ENCODE measurements at regions not wholly inside any gene's neighbourhood (a gene's known extent, or its start where the extent isn't known, plus 50 kb on each side); places are given as distances from the start of the nearest gene placed in this dataset.

- Histone ChIP-seq H3K4me3 (ENCODE audit: low read depth, low read length) (no peak overlapping the region), H3K9me3 (ENCODE audit: control insufficient read depth, insufficient read depth, low read length) (no peaks in the 10 kb centered on the region), H3K27me3 (ENCODE audit: control insufficient read depth, insufficient read depth, low read length) (no peaks in the 10 kb centered on the region), H3K36me3 (ENCODE audit: control insufficient read depth, insufficient read depth, low read length) (no peaks in the 10 kb centered on the region), H3K4me1 (ENCODE audit: control insufficient read depth, insufficient read depth, low read length) (no peaks in the 10 kb centered on the region), H3K9ac (ENCODE audit: low read depth, low read length) (no peak overlapping the region)
Observed at GRCh38 chr2:226272435-226272834, 527.2 kb downstream of the IRS1 start.

DNA sequence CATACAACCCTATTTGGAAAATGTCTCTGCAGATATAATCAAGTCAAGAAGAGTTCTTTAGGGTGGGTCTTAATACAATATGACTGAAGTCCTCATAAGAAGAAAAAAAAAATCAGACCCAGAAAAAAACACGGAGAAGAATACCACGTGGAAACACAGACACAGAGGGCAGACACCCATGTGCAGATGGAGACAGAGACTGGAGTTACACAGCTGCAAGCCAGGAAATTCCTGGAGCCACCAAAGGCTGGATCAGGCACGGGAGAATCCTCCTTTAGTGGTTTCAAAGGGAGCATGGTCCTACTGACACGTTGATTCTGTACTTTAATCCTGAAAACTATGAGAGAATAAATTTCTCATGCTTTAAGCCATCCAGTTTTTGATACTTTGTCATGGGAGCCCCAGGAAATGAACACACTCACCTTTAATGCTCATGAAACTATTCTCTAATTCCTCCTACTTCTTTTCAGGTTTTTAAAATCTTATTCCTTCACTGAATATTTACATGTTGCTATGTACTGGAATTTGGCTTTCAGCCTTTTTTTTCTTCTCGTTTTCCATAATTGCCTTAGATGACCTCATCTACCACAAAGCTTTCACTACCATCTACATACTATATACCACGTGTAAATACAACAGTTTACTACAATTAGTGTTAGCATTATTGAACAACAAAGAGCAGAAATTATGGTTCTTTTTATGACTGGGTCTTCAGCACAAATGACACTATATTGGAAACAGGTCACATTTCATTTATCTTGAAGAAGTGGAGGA, 529.1 kb downstream of the IRS1 start:
- Histone ChIP-seq H3K27me3 (ENCODE audit: control insufficient read depth, insufficient read depth, low read length) (no peaks in the 10 kb centered on the region), H3K9me3 (ENCODE audit: control insufficient read depth, insufficient read depth, low read length) (no peaks in the 10 kb centered on the region), H3K4me1 (ENCODE audit: control insufficient read depth, insufficient read depth, low read length) (no peaks in the 10 kb centered on the region), H3K9ac (ENCODE audit: low read depth, low read length) (no peak overlapping the region), H3K4me3 (ENCODE audit: low read depth, low read length) (no peak overlapping the region), H3K36me3 (ENCODE audit: control insufficient read depth, insufficient read depth, low read length) (no peaks in the 10 kb centered on the region)

DNA sequence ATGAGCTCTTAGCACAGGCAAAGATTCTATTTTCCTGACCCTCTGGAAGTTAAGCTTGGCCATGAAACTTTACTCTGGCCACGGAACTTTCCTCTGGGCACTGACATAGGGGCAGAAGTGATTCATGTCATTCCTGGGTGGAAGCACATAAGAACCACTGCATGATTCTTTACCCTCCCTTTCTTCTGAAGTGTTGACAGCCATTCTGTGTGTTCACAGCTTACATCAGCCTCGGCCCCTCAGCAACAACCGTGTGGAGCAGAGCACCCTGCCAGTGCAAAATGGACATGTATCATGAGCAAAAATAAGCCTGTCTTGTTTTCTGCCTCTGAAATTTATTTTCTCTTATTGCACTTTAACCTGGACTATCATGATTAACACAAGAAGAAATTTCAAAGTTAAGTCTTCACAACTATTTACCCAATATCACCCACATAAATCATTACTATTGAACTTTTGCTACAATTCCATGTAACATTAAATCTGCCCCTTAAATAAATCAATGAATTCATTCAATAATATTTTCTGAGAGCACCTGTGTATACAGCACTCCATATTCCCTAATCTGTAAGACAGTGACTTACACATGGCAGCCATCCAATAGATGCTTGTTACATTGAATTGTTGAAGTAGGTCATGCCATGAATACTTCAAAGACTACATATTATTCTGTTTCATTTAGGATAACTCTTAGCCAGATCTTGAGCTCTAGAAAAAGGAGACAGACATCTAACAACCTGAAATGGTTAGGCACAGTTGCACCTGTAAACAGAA, 531.9 kb downstream of the IRS1 start:
- Histone ChIP-seq H3K4me3 (ENCODE audit: low read depth, low read length) (no peak overlapping the region), H3K4me1 (ENCODE audit: control insufficient read depth, insufficient read depth, low read length) (no peaks in the 10 kb centered on the region), H3K9ac (ENCODE audit: low read depth, low read length) (no peak overlapping the region), H3K27me3 (ENCODE audit: control insufficient read depth, insufficient read depth, low read length) (no peaks in the 10 kb centered on the region), H3K9me3 (ENCODE audit: control insufficient read depth, insufficient read depth, low read length) (no peaks in the 10 kb centered on the region), H3K36me3 (ENCODE audit: control insufficient read depth, insufficient read depth, low read length) (no peaks in the 10 kb centered on the region)

- H3K9me3 ChIP-seq (ENCODE audit: control insufficient read depth, insufficient read depth, low read length) = no peaks in the 10 kb centered on the region
- H3K36me3 ChIP-seq (ENCODE audit: control insufficient read depth, insufficient read depth, low read length) = no peaks in the 10 kb centered on the region
- no peak overlapping the region for H3K9ac ChIP-seq (ENCODE audit: low read depth, low read length)
- H3K27me3 ChIP-seq (ENCODE audit: control insufficient read depth, insufficient read depth, low read length) = no peaks in the 10 kb centered on the region
- no peaks in the 10 kb centered on the region for H3K4me1 ChIP-seq (ENCODE audit: control insufficient read depth, insufficient read depth, low read length)
- no peak overlapping the region for H3K4me3 ChIP-seq (ENCODE audit: low read depth, low read length)
Observed at GRCh38 chr2:226256709-226257376, 542.8 kb downstream of the IRS1 start.

GRCh38 chr2:226256237-226256636, 543.4 kb downstream of the IRS1 start:
- Histone ChIP-seq H3K36me3 (ENCODE audit: control insufficient read depth, insufficient read depth, low read length) (no peaks in the 10 kb centered on the region), H3K27me3 (ENCODE audit: control insufficient read depth, insufficient read depth, low read length) (no peaks in the 10 kb centered on the region), H3K9ac (ENCODE audit: low read depth, low read length) (no peak overlapping the region), H3K9me3 (ENCODE audit: control insufficient read depth, insufficient read depth, low read length) (no peaks in the 10 kb centered on the region), H3K4me1 (ENCODE audit: control insufficient read depth, insufficient read depth, low read length) (no peaks in the 10 kb centered on the region), H3K4me3 (ENCODE audit: low read depth, low read length) (no peak overlapping the region)

DNA sequence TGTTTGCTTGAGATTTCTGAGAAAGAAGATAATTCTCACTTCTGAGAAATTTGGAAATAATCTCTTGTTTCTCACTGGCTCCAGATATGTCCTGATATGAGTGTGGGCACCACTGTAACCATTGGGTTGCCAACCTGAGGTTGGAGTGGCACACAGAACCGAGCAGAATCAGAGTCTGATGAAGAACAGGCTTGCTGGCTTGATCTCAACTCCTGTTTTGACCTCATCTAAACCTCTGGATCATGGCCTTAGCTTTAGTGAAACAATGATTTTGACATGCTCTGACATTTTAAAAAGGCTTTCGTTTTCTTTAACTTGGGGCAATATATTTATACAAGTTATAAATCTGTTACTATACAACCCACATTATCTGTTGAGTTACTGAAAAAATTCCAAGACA, 548.0 kb downstream of the IRS1 start:
- no peaks in the 10 kb centered on the region for H3K9me3 ChIP-seq (ENCODE audit: control insufficient read depth, insufficient read depth, low read length)
- no peak overlapping the region for H3K9ac ChIP-seq (ENCODE audit: low read depth, low read length)
- no peaks in the 10 kb centered on the region for H3K36me3 ChIP-seq (ENCODE audit: control insufficient read depth, insufficient read depth, low read length)
- H3K27me3 ChIP-seq (ENCODE audit: control insufficient read depth, insufficient read depth, low read length) = no peaks in the 10 kb centered on the region
- H3K4me3 ChIP-seq (ENCODE audit: low read depth, low read length) = no peak overlapping the region
- H3K4me1 ChIP-seq (ENCODE audit: control insufficient read depth, insufficient read depth, low read length) = no peaks in the 10 kb centered on the region

- H3K9ac ChIP-seq (ENCODE audit: low read depth, low read length) = no peak overlapping the region
Observed at GRCh38 chr2:226247289-226248275, 552.0 kb downstream of the IRS1 start.

GRCh38 chr2:226234187-226234586, 565.4 kb downstream of the IRS1 start:
- no peaks in the 10 kb centered on the region for H3K9me3 ChIP-seq (ENCODE audit: control insufficient read depth, insufficient read depth, low read length)
- H3K4me3 ChIP-seq (ENCODE audit: low read depth, low read length) = no peak overlapping the region
- no peak overlapping the region for H3K9ac ChIP-seq (ENCODE audit: low read depth, low read length)
- no peaks in the 10 kb centered on the region for H3K36me3 ChIP-seq (ENCODE audit: control insufficient read depth, insufficient read depth, low read length)
- no peaks in the 10 kb centered on the region for H3K27me3 ChIP-seq (ENCODE audit: control insufficient read depth, insufficient read depth, low read length)
- no peaks in the 10 kb centered on the region for H3K4me1 ChIP-seq (ENCODE audit: control insufficient read depth, insufficient read depth, low read length)

More at GRCh38 chr2:226247289-226248275, 552.0 kb downstream of the IRS1 start:
- H3K27me3 ChIP-seq (ENCODE audit: control insufficient read depth, insufficient read depth, low read length) = no peaks in the 10 kb centered on the region
- no peaks in the 10 kb centered on the region for H3K4me1 ChIP-seq (ENCODE audit: control insufficient read depth, insufficient read depth, low read length)
- H3K36me3 ChIP-seq (ENCODE audit: control insufficient read depth, insufficient read depth, low read length) = no peaks in the 10 kb centered on the region
- no peak overlapping the region for H3K4me3 ChIP-seq (ENCODE audit: low read depth, low read length)
- H3K9me3 ChIP-seq (ENCODE audit: control insufficient read depth, insufficient read depth, low read length) = no peaks in the 10 kb centered on the region

DNA sequence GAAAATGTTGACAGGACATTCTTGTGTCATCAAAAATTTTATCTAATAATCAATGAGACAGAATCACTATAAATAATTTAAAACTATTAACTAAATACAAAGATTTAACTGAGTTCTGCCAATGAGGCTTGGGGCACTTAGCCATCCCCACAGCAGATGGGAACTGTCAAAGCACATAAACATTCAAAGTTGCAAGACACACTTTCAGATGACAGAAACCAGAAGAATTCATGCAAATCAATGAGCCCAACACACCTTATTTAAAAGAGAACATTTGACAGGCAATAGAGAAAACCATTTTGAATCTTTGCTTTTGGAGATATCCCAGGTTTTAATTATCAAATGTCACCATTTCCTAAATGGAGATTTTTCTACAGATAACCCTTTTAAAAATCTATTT, 566.2 kb downstream of the IRS1 start:
- H3K4me3 ChIP-seq (ENCODE audit: low read depth, low read length) = no peak overlapping the region
- H3K27me3 ChIP-seq (ENCODE audit: control insufficient read depth, insufficient read depth, low read length) = no peaks in the 10 kb centered on the region
- H3K4me1 ChIP-seq (ENCODE audit: control insufficient read depth, insufficient read depth, low read length) = no peaks in the 10 kb centered on the region
- H3K9ac ChIP-seq (ENCODE audit: low read depth, low read length) = no peak overlapping the region
- no peaks in the 10 kb centered on the region for H3K36me3 ChIP-seq (ENCODE audit: control insufficient read depth, insufficient read depth, low read length)
- H3K9me3 ChIP-seq (ENCODE audit: control insufficient read depth, insufficient read depth, low read length) = no peaks in the 10 kb centered on the region

- no peaks in the 10 kb centered on the region for H3K36me3 ChIP-seq (ENCODE audit: control insufficient read depth, insufficient read depth, low read length)
- no peak overlapping the region for H3K9ac ChIP-seq (ENCODE audit: low read depth, low read length)
- H3K4me3 ChIP-seq (ENCODE audit: low read depth, low read length) = no peak overlapping the region
- H3K4me1 ChIP-seq (ENCODE audit: control insufficient read depth, insufficient read depth, low read length) = no peaks in the 10 kb centered on the region
- H3K9me3 ChIP-seq (ENCODE audit: control insufficient read depth, insufficient read depth, low read length) = no peaks in the 10 kb centered on the region
- no peaks in the 10 kb centered on the region for H3K27me3 ChIP-seq (ENCODE audit: control insufficient read depth, insufficient read depth, low read length)
Observed at GRCh38 chr2:226228080-226228479, 571.5 kb downstream of the IRS1 start.

DNA sequence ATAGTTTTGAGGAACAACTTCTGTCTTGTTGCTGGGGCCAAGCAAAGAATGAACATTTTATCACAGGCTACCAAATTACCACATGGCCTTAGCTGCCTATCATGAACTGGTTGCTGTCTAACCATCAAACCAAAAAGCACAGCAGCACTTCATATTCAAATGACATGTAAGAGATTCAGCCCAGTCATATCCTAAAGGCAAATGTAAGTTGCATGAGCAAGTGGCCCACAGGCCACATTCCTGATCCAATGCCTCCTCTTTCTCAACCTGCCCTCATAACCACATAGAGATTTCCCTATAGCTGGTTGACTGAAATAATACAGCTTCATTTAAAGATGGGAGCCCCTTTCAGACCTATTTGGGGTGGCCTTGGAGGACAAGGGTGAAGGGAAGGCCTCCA, 572.3 kb downstream of the IRS1 start:
- no peaks in the 10 kb centered on the region for H3K27me3 ChIP-seq (ENCODE audit: control insufficient read depth, insufficient read depth, low read length)
- H3K4me1 ChIP-seq (ENCODE audit: control insufficient read depth, insufficient read depth, low read length) = no peaks in the 10 kb centered on the region
- H3K36me3 ChIP-seq (ENCODE audit: control insufficient read depth, insufficient read depth, low read length) = no peaks in the 10 kb centered on the region
- H3K9ac ChIP-seq (ENCODE audit: low read depth, low read length) = no peak overlapping the region
- no peaks in the 10 kb centered on the region for H3K9me3 ChIP-seq (ENCODE audit: control insufficient read depth, insufficient read depth, low read length)
- no peak overlapping the region for H3K4me3 ChIP-seq (ENCODE audit: low read depth, low read length)

Measured in iPS-15b (cell line).